ENCODE measurements at regions not wholly inside any gene's neighbourhood (a gene's known extent, or its start where the extent isn't known, plus 50 kb on each side); places are given as distances from the start of the nearest gene placed in this dataset.

GRCh38 chr13:40287428-40287827 is 379.0 kb downstream of the FOXO1 start:
- TF ChIP-seq, protein P1, sequence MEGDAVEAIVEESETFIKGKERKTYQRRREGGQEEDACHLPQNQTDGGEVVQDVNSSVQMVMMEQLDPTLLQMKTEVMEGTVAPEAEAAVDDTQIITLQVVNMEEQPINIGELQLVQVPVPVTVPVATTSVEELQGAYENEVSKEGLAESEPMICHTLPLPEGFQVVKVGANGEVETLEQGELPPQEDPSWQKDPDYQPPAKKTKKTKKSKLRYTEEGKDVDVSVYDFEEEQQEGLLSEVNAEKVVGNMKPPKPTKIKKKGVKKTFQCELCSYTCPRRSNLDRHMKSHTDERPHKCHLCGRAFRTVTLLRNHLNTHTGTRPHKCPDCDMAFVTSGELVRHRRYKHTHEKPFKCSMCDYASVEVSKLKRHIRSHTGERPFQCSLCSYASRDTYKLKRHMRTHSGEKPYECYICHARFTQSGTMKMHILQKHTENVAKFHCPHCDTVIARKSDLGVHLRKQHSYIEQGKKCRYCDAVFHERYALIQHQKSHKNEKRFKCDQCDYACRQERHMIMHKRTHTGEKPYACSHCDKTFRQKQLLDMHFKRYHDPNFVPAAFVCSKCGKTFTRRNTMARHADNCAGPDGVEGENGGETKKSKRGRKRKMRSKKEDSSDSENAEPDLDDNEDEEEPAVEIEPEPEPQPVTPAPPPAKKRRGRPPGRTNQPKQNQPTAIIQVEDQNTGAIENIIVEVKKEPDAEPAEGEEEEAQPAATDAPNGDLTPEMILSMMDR (IDR thresholded peaks at IDR 0.05; ENCODE audit: low read depth, low read length, poor library complexity, severe bottlenecking), result no peak
- no peak for TF ChIP-seq EZH2phosphoT487 (IDR thresholded peaks at IDR 0.05; ENCODE audit: borderline replicate concordance, low read length)
